ENCODE measurements at regions not wholly inside any gene's neighbourhood (a gene's known extent, or its start where the extent isn't known, plus 50 kb on each side); places are given as distances from the start of the nearest gene placed in this dataset.

DNA sequence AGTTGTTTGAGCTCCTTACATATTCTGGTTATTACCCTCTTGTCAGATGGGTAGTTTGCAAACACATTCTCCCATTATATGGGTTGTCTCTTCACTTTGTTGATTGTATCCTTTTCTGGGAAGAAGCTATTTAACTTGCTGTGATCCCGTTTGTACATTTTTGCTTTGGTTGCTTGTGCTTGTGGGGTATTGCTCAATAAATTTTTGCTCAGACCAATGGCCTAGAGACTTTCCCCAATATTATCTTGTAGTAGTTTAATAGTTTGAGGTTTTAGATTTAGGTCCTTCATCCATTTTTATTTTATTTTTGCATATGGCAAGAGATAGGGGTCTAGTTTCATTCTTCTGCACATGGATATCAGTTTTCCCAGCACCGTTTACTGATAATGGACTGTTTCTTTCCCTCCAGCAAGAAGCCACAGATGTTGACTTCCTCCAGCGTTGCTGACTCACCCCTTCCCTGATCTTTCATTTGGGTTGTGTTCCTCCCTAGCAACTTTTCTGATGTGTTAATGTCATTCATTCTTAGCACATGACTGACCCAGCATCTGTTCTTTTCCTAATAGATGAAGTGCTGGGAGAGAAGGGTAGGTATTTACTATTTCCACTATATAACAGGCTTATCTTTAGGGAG lies 166.7 kb upstream of the SGO1 start:
- in situ Hi-C loops (cut with MboI; ENCODE audit: low pct_unique_long_range_greater_than_20kb, low sequenced_read_pairs) = no loop called here
- DNase-seq = no peak

- no peak for DNase-seq
- in situ Hi-C loops (cut with MboI; ENCODE audit: low pct_unique_long_range_greater_than_20kb, low sequenced_read_pairs) = no loop called here
These were observed 164.4 kb upstream of the SGO1 start for GRCh38 chr3:20350449-20350848.

GRCh38 chr3:20346916-20347315 lies 160.9 kb upstream of the SGO1 start:
- in situ Hi-C loops (cut with MboI; ENCODE audit: low pct_unique_long_range_greater_than_20kb, low sequenced_read_pairs) = no loop called here
- DNase-seq = no peak

DNA sequence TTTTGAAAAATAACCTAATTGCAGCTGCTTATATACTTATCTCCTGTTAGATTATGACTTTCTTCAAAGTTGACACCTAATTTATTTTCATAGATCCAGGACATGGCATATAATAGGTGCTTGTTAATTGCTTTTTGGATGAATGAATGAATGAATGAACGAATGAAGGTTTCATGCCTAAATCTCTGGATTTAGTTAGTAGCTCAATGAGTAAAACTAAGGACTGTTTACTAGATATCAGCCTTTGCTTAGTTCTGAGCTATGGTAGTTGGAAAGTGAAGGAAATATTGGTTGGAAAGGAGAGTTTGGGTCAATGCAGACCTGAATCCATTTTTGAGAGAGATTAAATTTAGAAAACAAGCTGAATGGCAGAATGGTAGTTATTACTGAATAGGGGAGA lies 160.4 kb upstream of the SGO1 start:
- in situ Hi-C loops (cut with MboI; ENCODE audit: low pct_unique_long_range_greater_than_20kb, low sequenced_read_pairs) = no loop called here
- no peak for DNase-seq

- DNase-seq = no peak
- in situ Hi-C loops (cut with MboI; ENCODE audit: low pct_unique_long_range_greater_than_20kb, low sequenced_read_pairs) = no loop called here
These were observed 158.5 kb upstream of the SGO1 start for GRCh38 chr3:20344400-20344959.

- in situ Hi-C loops (cut with MboI; ENCODE audit: low pct_unique_long_range_greater_than_20kb, low sequenced_read_pairs) = no loop called here
- DNase-seq = no peak
These were observed 157.8 kb upstream of the SGO1 start for GRCh38 chr3:20343790-20344189.

GRCh38 chr3:20340324-20340928 lies 154.4 kb upstream of the SGO1 start:
- in situ Hi-C loops (cut with MboI; ENCODE audit: low pct_unique_long_range_greater_than_20kb, low sequenced_read_pairs) = no loop called here
- DNase-seq = peak; percentile 82

DNA sequence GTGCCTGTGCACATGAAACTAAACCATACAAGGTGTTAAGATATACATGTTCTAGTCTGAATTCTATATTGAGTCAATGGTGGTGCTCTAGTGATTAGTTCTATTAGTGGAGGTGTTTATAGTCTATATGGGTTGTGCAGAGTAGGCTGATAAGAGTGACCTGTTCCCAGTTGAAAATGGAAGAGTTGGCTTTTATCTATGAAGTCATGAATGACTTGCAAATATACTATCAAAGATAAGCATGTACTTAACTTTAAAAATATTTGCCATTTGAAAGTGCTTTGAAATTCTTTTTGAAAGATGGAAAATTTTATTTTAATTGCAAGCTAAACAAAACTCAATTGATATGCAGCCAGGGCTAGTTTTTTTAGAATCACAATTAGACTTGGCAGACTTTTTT lies 150.6 kb upstream of the SGO1 start:
- no peak for DNase-seq
- in situ Hi-C loops (cut with MboI; ENCODE audit: low pct_unique_long_range_greater_than_20kb, low sequenced_read_pairs) = no loop called here

DNA sequence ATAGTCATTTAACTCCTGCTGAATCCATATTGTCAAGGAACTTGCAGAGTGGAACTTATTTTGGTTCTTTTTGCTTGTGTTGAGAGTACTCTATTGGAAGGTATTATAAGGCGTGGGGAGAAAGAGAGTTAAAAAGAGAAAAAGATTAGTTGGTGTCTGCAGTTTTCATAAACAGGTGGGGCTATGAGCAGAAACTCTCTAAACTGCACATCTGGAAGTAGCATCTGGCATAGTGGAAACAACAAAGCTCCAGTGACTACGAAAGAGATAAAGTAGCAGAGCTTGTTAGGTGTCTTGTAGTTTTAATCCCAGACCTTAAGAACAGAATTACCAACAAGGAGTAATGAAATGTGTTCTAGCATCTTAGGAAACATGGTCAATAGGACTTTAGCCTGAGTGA lies 148.8 kb upstream of the SGO1 start:
- in situ Hi-C loops (cut with MboI; ENCODE audit: low pct_unique_long_range_greater_than_20kb, low sequenced_read_pairs) = no loop called here
- DNase-seq = no peak

- in situ Hi-C loops (cut with MboI; ENCODE audit: low pct_unique_long_range_greater_than_20kb, low sequenced_read_pairs) = no loop called here
These were observed 141.9 kb upstream of the SGO1 start for GRCh38 chr3:20327889-20328288.

GRCh38 chr3:20326541-20326940 lies 140.5 kb upstream of the SGO1 start:
- in situ Hi-C loops (cut with MboI; ENCODE audit: low pct_unique_long_range_greater_than_20kb, low sequenced_read_pairs) = no loop called here
- no peak for DNase-seq

More at GRCh38 chr3:20327889-20328288, 141.9 kb upstream of the SGO1 start:
- DNase-seq = no peak

DNA sequence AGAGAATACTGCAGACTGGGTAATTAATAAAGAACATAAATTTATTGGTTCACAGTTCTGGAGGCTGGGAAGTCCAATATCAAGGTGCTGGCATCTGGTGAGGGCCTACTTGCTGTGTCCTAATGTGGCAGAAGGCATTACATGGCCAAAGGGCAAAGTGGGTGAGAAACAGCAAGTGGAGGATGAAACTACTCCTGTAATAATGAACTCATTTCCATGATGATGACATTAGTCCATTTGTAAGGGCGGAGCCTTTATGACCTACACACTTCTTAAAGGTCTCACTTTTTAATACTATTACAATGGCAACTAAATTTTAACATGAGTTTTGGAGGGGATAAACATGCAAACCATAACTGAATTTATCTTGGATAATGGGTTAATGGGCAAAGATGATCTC lies 139.6 kb upstream of the SGO1 start:
- no peak for DNase-seq
- in situ Hi-C loops (cut with MboI; ENCODE audit: low pct_unique_long_range_greater_than_20kb, low sequenced_read_pairs) = no loop called here

GRCh38 chr3:20324664-20325478 lies 138.9 kb upstream of the SGO1 start:
- peak; percentile 9 for DNase-seq
- in situ Hi-C loops (cut with MboI; ENCODE audit: low pct_unique_long_range_greater_than_20kb, low sequenced_read_pairs) = no loop called here

GRCh38 chr3:20323307-20323927 lies 137.4 kb upstream of the SGO1 start:
- in situ Hi-C loops (cut with MboI; ENCODE audit: low pct_unique_long_range_greater_than_20kb, low sequenced_read_pairs) = no loop called here
- no peak for DNase-seq

DNA sequence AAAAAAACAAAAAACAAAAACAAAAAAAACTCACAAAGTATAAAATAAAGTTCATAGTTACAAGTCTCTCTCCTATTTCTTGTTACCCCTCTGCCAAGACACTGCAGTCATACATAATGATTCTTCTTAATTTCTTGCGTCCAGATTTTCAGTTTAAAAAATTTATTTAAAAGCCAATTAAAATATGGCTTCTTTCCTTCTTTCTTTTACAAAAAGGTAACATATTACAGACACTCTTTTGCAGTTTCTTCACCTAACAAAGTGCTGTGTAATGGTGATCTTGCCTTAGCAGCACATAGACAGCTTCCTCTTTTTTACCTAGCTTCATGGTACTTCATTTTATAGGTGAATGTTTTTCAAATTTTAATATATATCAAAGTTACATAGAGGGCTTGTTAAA lies 136.1 kb upstream of the SGO1 start:
- in situ Hi-C loops (cut with MboI; ENCODE audit: low pct_unique_long_range_greater_than_20kb, low sequenced_read_pairs) = no loop called here
- DNase-seq = no peak

DNA sequence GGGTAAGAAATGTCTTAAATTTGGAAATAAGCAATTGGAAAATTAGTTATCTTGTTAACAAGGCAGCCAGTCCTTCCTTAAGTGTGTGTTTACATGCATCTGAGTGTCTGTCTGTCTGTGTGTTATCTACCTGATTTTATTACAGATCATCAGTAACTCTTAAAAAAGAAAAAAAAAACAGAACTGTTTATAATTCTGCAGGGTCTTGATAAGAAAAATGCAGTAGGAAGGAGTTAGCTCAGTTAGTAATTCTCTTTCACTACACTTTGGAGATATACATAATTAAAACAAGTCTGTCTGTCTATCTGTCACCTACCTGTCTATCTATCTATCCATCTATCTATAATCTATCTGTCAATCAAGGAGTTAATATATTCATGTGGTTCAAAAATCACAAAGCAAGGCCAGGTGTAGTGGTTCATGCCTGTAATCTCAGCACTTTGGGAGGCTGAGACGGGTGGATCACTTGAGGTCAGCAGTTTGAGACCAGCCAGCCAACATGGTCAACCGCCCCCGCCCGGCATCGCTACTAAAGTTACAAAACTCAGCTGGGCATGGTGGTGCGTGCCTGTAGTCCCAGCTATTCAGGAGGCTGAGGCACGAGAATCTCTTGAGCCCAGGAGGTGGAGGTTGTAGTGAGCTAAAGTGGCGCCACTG lies 135.5 kb upstream of the SGO1 start:
- no peak for DNase-seq
- in situ Hi-C loops (cut with MboI; ENCODE audit: low pct_unique_long_range_greater_than_20kb, low sequenced_read_pairs) = no loop called here

DNA sequence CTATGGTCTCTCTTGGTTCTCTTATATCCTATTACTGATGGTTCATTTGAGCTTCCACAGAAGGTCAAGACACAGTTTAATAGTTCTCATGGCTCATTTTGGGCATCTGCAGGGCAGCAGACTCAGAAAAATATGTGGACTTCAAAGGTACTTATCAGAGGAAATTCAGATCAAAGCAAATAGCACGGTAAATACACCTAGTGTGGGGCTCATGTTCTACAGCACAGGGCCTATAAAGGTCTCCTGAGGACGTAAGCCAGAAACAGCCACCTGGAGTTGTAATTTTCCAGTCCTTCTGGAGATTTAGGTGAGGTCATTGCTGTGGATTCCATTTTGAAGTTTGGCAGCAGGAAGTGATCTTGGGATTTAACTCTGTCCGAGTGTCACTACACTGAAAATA lies 134.5 kb upstream of the SGO1 start:
- in situ Hi-C loops (cut with MboI; ENCODE audit: low pct_unique_long_range_greater_than_20kb, low sequenced_read_pairs) = no loop called here
- DNase-seq = no peak

- DNase-seq = no peak
- in situ Hi-C loops (cut with MboI; ENCODE audit: low pct_unique_long_range_greater_than_20kb, low sequenced_read_pairs) = no loop called here
These were observed 133.5 kb upstream of the SGO1 start for GRCh38 chr3:20319551-20319950.

DNA sequence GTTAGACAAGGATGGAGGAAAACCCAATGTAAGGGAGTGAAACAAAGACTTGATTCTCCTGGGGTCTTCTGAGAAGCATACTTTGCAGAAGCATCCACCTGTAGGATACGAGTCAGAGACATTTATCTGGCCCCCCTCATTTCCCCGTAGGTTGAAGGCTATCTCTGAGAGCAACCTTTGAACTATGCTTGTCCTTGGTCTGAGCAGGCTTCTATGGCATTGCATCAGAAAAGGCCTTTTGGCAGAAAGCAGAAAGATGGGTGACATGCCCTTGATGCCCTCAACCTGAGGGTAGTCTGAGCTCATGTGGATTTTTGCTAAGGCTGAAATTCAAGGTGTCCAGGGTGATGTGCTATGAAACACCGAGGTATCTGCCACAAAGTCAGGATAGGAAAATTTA lies 131.6 kb upstream of the SGO1 start:
- in situ Hi-C loops (cut with MboI; ENCODE audit: low pct_unique_long_range_greater_than_20kb, low sequenced_read_pairs) = no loop called here
- no peak for DNase-seq
